Cerebellar cortex (tissue), 1 donor: ENCODE measurements at regions not wholly inside any gene's neighbourhood (a gene's known extent, or its start where the extent isn't known, plus 50 kb on each side); places are given as distances from the start of the nearest gene placed in this dataset.
"Not testable (repeated sequence)": the region's sequence is repeated elsewhere in the genome, so short reads cannot be mapped to it uniquely, and the experiment has no call there.

Experiments used
- DNase-seq: peaks from one replicate; pipeline ENCODE4 v3.0.0-alpha.2; 2015; ENCODE audit warnings: low spot score

DNA sequence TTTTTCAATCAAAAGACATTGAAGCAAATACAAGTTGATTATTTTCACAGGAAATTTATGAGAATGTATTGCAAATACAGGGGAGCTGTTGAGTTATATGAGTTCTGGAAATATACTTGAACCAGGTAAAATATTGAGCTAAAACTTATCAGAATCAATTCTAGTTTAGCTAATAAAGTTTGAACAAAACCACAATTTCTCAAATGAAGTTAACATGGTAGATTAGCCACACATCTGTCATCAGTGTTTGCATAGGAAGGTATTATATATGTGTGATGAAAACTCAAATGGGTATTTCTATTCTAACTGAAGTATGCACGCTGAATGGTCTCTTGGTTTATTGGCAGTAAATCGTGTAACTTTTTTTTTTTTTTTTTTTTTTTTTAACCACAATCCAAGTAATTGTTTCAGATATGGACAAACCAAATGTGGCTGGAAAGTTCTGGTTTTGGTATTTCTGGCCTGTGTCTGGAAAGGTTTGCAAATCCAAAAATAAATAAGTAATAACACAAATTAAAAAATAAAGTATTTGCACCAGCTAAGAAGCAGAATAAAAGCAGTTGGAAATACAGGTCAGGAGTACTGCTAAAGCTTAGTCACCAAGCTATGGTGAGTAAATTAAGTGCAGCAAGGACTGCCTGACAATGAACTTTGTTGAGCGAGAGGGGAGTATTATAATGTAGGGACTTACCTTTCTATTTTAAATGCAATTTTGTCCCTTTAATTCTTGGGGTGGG, 479.1 kb upstream of the FANCL start:
- DNase-seq, result no peak

DNA sequence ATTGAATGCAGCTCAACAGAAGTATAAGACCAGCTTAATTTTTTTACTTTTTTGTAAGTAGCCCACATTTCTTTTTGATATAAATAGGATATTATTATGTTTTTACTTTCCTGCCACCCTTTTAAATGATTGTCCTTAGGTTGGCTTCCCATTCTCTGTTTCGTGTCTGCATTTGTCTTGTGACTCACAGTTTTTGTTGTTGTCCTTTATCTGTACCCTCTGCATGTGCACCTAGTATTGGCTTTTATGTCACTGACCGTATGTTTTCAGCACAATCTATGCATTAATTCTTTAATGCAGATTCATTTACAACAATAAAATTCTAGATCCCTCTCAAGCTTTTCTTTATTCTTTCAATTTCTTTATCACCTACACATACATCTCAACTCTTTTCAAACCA, 474.2 kb upstream of the FANCL start:
- no peak for DNase-seq

DNA sequence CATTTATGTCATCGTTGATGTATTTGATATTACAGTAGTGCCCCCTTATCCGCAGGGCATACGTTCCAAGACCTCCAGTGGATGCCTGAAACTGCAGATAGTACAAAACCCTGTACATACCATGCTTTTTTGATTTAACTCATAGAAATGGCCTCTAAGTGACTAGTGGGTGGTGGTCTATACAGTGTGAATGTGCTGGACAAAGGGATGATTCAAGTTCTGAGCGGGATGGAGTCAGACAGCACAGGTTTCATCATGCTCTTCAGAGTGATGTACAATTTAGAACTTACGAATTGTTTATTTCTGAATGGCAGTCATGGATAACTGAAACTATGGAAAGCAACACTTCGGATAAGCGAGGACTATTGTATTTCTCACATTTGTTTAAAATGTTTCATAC, 473.1 kb upstream of the FANCL start:
- no peak for DNase-seq

- no peak for DNase-seq
Observed at GRCh38 chr2:58710795-58711279, 469.7 kb upstream of the FANCL start.

- no peak for DNase-seq
Observed at GRCh38 chr2:58709687-58710354, 468.7 kb upstream of the FANCL start.

- DNase-seq, result no peak
Observed at GRCh38 chr2:58709274-58709673, 468.1 kb upstream of the FANCL start.

DNA sequence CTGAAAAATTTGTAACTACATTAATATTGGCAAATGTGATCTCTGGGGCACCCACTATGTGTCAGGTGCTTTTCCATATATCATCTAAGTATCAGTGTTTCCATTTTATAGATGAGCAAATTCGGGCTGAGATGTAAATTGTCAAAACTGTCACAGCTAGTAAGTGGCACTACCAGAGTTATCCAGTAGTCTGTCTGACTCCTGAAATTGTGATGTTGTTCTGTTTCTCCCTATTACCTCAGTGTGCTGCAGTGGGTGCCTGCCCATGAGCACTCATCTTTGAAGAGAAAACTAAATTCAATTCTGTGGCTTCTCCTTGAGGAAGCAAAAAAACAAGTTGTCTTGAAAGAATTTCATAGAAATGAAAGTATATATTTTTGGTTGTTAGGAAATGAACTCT, 467.4 kb upstream of the FANCL start:
- no peak for DNase-seq

DNA sequence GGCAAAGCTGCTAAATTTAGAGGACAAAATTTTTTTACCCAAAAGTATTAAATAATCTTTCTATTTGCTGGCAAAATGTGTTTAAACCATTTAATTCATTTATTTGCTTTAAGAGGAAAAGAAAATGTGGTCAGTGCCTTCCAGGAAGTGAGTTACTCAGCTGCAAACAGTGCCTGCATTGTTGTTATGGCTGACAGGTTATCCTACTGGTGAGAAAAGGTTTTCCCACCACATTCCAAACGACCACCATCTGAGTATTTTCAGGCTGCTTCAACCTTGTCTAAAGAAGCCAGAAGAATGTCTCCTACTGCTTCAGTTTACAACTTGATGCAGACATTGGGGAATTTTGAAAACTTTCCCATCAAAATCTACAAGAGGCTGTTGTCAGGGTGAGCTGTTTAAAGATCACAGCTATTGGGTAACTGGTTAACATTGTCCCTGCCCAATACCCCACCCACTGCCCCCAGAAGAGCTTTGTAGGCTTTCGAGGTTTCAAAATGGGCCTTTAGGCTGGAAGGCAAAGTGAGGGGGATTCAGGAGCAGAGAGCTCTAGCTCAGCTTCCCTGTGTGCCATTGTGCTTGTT, 461.3 kb upstream of the FANCL start:
- DNase-seq, result no peak

DNA sequence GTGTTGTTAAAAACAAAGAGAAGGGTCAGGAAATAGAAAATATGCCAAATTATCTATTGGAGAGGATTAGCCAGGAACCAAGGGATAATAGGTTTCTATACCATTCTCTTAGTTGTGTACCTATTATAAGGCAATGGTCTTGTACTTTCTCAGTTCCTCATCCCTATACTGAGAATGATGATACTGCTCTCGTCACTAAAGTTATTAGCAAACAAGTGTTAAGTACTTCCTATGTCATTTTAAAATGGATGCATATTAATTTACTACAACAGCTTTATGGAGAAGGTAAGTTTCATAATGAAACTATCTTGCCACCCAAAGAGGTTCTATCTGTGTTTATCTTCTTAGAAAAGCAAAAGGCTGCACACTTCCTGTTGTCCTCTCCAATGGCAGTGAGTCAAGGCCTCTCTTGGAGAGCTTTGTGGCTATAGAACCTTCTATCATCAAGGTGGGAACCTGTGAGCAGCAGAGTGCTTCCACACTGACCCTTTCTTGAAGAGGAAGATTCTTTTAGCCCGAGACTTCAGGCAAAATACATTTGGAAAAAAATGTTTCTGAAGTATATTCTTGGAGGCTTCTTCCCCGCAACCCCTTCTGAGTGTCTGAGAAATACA, 460.7 kb upstream of the FANCL start:
- DNase-seq, result no peak

DNA sequence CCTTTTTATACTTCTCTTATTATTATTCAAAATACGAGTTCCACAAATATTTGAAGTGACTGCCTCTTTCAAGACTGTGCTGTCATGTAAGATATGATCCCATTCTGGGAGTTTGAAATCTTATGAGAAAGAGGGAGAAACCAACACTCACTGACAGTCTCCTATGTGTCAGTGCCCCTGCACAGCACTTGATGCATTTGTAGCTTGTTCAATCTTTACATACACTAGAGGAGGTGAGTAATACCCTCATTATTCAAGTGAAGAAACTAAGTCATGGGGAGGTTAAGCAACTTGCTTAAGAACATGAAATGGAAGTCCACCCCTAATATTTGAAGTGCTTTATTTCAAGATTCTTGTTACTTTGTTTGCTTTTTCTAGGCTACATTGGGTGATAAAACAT, 459.5 kb upstream of the FANCL start:
- no peak for DNase-seq

DNA sequence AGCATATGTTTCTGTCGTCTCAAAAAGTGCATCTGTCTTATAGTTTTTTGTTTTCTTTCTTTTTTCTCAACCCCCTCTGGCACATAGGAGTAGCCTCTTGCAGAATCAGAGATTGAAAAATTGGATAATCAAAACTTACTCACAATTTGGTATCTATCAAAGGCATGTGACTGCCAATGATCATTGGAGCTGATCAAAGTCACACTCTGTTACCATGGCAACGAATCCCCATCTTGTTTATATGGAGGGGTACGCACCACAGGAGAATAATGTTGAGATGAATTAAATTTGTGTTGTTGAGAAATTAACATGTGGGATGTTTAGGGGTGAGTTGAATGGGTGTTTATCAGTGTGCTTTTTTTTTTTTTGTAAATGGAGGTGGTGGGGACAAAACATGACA, 458.3 kb upstream of the FANCL start:
- DNase-seq, result no peak

DNA sequence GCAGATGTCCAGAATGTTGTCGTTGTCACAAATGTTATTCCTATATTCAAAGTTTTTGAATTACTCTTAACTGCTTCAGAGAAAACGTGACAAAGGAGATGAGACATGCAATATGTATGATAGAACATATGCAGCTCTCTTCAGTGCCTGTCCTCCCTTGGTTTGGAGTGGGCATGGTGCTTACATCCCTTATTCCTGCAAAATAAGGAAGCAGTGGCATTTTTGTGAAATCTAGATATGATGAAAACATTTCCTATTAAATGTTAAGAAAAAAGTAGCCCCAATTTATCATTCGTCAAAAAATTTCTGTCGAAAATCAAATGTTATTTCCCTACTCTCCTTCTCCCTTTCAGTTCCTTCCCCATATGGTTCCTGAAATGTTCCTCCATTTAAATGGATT, 457.5 kb upstream of the FANCL start:
- DNase-seq, result no peak

- not testable (repeated sequence) for DNase-seq
Observed at GRCh38 chr2:58694114-58694513, 453.0 kb upstream of the FANCL start.

DNA sequence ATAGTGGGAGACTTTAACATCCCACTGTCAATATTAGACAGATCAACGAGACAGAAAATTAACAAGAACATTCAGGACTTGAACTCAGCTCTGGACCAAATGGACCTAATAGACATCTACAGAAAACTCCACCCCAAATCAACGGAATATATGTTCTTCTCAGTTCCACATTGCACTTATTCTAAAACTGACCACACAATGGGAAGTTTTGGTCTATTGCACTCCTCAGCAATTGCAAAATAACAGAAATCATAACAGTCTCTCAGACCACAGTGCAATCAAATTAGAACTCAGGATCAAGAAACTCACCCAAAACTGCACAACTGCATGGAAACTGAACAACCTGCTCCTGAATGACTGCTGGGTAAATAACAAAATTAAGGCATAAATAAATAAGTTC, 449.9 kb upstream of the FANCL start:
- DNase-seq, result not testable (repeated sequence)

DNA sequence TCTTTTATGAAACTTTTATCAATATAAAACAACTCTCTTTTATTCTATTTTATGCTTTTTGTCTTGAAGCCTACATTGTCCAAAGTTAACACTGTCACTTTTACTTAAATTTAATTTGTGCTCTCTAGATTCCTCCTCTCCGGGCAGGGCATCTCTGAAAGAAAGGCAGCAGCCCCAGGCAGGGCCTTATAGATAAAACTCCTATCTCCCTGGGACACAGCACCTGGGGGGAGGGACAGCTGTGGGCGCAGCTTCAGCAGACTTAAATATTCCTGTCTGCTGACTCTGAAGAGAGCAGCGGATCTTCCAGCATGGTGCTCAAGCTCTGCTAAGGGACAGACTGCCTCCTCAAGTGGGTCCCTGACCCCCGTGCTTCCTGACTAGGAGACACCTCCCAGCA, 447.7 kb upstream of the FANCL start:
- no peak for DNase-seq

DNA sequence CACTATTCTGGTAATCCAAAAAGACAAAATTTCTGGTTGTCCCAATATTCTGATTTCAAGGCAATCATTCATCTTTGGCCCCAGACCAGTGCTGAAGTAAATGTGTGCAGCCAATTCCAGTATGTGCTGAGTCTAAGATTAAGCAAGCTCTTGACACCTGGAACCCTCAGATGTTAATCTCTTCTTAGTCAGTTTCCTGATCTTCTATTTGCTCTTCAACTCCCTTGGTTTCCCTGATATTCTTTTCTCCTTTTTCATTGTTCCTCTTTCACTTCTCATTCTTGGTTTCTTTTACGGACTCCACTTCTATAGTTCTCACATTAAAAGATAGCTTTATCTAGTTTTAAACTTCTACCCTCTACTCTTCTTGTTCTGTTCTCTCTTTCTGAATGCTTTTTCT, 445.7 kb upstream of the FANCL start:
- no peak for DNase-seq

- DNase-seq, result no peak
Observed at GRCh38 chr2:58680755-58681310, 439.7 kb upstream of the FANCL start.

GRCh38 chr2:58677748-58678147, 436.6 kb upstream of the FANCL start:
- no peak for DNase-seq

DNA sequence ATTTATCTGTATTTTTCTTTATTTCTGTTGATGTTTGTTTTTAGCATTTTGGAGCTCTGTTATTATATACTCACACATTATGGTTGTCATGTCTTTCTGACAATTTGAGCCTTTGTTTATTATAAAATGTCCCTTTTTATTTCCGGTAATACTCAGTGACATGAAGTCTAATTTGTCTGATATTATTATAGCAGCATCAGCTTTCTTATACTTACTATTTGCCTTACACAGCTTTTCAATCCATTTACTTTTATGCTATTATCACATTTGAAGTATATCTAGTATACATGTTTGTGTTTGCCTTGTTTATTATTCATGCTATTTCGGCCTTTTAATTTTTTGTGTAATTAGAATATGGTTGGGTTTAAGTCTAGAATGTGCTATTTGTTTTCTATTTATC, 430.6 kb upstream of the FANCL start:
- DNase-seq, result no peak

- DNase-seq, result no peak
Observed at GRCh38 chr2:58669998-58670397, 428.9 kb upstream of the FANCL start.

- DNase-seq, result no peak
Observed at GRCh38 chr2:58667137-58667774, 426.1 kb upstream of the FANCL start.

DNA sequence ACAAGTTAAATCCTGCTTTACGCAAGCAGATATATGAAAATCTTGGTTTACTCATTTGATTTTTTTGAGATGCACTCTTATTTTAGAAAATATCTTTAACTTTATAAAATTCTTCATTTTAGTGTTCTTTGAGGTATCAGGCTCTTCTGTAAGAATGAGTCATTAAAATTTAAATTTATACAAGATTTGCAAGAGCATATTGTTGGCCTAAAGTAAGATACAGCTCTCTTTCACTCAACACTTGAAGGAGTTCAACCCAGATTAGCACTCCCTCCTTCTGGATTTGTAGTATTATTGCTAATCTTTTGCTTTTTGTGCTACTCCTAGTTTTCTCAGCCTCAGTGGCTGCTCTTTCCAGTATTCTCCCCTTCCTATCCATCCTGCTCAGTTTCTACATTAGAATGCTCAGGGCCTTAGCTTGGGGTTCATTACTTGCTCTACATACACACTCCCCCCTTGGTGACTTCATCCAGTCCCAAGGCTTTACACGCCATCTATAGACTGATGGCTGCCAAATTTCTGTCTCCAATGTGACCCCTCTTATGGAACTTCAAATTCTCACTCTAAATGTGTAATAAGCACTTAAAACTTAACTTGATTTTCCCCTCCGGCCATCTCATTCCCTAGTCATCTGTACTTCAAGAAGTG, 425.3 kb upstream of the FANCL start:
- no peak for DNase-seq
